GM04503 (cell line): ENCODE measurements at regions not wholly inside any gene's neighbourhood (a gene's known extent, or its start where the extent isn't known, plus 50 kb on each side); places are given as distances from the start of the nearest gene placed in this dataset.
"Not testable (repeated sequence)": the region's sequence is repeated elsewhere in the genome, so short reads cannot be mapped to it uniquely, and the experiment has no call there.

Experiments used
- DNase-seq: peaks from one replicate; pipeline ENCODE4 v3.0.0-alpha.2; 2012; ENCODE audit warnings: low read depth

- DNase-seq = no peak
Observed at GRCh38 chr6:121641158-121641557, 205.7 kb downstream of the GJA1 start.

GRCh38 chr6:121645100-121645745 is 209.8 kb downstream of the GJA1 start:
- DNase-seq = no peak

- DNase-seq = no peak
Observed at GRCh38 chr6:121647905-121648304, 212.5 kb downstream of the GJA1 start.

GRCh38 chr6:121649951-121650350 is 214.5 kb downstream of the GJA1 start:
- no peak for DNase-seq

- no peak for DNase-seq
Observed at GRCh38 chr6:121651420-121651819, 216.0 kb downstream of the GJA1 start.

- DNase-seq = no peak
Observed at GRCh38 chr6:121652223-121652622, 216.8 kb downstream of the GJA1 start.

GRCh38 chr6:121652726-121653623 is 217.5 kb downstream of the GJA1 start:
- peak; percentile 73 for DNase-seq

- no peak for DNase-seq
Observed at GRCh38 chr6:121653624-121654008, 218.2 kb downstream of the GJA1 start.

GRCh38 chr6:121657972-121658371 is 222.5 kb downstream of the GJA1 start:
- no peak for DNase-seq

- no peak for DNase-seq
Observed at GRCh38 chr6:121660277-121660676, 224.8 kb downstream of the GJA1 start.

- no peak for DNase-seq
Observed at GRCh38 chr6:121663292-121663810, 227.9 kb downstream of the GJA1 start.

- DNase-seq = no peak
Observed at GRCh38 chr6:121664158-121664557, 228.7 kb downstream of the GJA1 start.

- peak; percentile 45 for DNase-seq
Observed at GRCh38 chr6:121666814-121667213, 231.4 kb downstream of the GJA1 start.

GRCh38 chr6:121668259-121668658 is 232.8 kb downstream of the GJA1 start:
- DNase-seq = no peak

- DNase-seq = no peak
Observed at GRCh38 chr6:121670511-121670910, 235.1 kb downstream of the GJA1 start.

GRCh38 chr6:121677571-121677970 is 242.1 kb downstream of the GJA1 start:
- no peak for DNase-seq

GRCh38 chr6:121678245-121678644 is 242.8 kb downstream of the GJA1 start:
- DNase-seq = no peak

- DNase-seq = no peak
Observed at GRCh38 chr6:121680058-121680457, 244.6 kb downstream of the GJA1 start.

- no peak for DNase-seq
Observed at GRCh38 chr6:121682666-121683065, 247.2 kb downstream of the GJA1 start.

- not testable (repeated sequence) for DNase-seq
Observed at GRCh38 chr6:121685806-121686205, 250.4 kb downstream of the GJA1 start.

- no peak for DNase-seq
Observed at GRCh38 chr6:121686611-121687023, 251.2 kb downstream of the GJA1 start.

- DNase-seq = no peak
Observed at GRCh38 chr6:121688974-121689373, 253.5 kb downstream of the GJA1 start.

- no peak for DNase-seq
Observed at GRCh38 chr6:121691126-121691551, 255.7 kb downstream of the GJA1 start.
